ENCODE measurements at regions not wholly inside any gene's neighbourhood (a gene's known extent, or its start where the extent isn't known, plus 50 kb on each side); places are given as distances from the start of the nearest gene placed in this dataset.
A peak's percentile ranks its signal among the peaks of the same experiment; 100 is the strongest.
"Not testable (repeated sequence)": the region's sequence is repeated elsewhere in the genome, so short reads cannot be mapped to it uniquely, and the experiment has no call there.

DNA sequence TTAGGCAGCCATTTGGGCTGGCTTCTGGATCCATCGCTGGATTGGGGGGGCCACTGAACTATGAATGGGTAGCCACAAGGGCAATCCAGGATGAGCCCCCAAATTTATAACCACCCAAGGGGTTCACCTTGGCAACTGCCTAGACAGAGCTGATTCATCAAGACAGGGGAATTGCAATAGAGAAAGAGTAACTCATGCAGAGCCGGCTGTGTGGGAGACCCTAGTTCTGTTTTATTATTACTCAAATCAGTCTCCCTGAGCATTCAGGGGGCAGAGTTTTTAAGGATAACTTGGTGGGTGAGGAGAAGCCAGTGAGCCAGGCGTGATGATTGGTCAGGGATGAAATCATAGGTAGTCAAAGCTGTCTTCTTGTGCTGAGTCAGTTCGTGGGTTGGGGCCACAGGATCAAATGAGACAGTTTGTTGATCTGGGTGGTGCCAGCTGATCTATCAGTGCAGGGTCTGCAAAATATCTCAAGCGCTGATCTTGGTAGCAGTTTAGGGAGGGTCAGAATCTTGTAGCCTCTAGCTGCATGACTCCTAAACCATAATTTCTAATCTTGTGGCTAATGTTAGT is 57.9 kb downstream of the DNAJB9 start:
- Histone ChIP-seq H3K4me3 (no peak overlapping the region), H3K27me3 (no peaks in the 10 kb centered on the region), H3K9me3 (no peaks in the 10 kb centered on the region), H3K36me3 (no peaks in the 10 kb centered on the region)
- no peak for DNase-seq

DNA sequence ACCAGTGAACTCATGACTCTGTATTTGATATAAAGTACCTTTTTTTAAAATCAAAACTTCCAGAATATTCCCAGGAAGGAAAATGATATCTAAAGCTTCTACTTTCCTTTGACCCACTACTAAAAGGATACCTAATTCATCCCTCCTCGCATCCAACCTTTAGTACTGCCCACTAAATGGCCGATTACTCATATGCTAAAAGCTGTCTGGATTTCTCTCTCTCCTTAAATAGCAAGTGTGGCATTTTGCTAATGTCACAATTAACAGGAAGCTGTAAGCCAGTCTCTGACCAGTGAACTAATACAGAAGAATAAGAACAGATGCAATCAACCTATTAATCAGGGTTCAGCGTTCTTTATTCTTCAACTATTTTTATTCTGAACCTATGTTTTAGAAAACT is 59.0 kb downstream of the DNAJB9 start:
- Histone ChIP-seq H3K27me3 (no peaks in the 10 kb centered on the region), H3K36me3 (no peaks in the 10 kb centered on the region), H3K9me3 (no peaks in the 10 kb centered on the region), H3K4me3 (no peak overlapping the region)
- DNase-seq = no peak

- DNase-seq = no peak
- Histone ChIP-seq H3K36me3 (no peaks in the 10 kb centered on the region), H3K4me3 (no peak overlapping the region), H3K27me3 (no peaks in the 10 kb centered on the region), H3K9me3 (no peaks in the 10 kb centered on the region)
Observed at GRCh38 chr7:108629651-108630400, 60.2 kb downstream of the DNAJB9 start.

DNA sequence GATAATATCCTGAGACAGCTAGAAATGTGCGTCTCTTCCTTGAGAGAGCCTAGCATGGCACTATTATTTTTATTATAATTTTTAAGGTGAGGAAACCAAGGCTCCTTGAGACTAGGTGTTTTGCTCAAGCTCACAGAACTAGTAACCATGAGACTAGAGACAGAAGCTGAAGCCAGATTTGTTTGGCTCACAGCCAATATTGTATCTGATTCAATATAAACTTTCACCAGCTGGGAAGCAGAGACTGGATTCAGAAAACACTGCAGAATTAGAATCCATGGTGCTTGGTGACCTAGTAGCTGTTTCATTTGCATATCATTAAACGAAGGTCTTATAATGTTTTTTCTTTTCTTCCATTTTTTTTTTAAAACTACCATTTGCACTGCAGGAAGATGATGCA is 64.4 kb downstream of the DNAJB9 start:
- H3K4me3 ChIP-seq = no peak overlapping the region
- no peaks in the 10 kb centered on the region for H3K9me3 ChIP-seq
- no peaks in the 10 kb centered on the region for H3K27me3 ChIP-seq
- no peak for DNase-seq
- H3K36me3 ChIP-seq = no peaks in the 10 kb centered on the region

- Histone ChIP-seq H3K4me3 (no peak overlapping the region), H3K27me3 (no peaks in the 10 kb centered on the region)
- no peak for DNase-seq
Observed at GRCh38 chr7:108634535-108634934, 64.9 kb downstream of the DNAJB9 start.

GRCh38 chr7:108637049-108637621 is 67.5 kb downstream of the DNAJB9 start:
- Histone ChIP-seq H3K27me3 (no peaks in the 10 kb centered on the region), H3K36me3 (no peaks in the 10 kb centered on the region), H3K4me3 (no peak overlapping the region), H3K9me3 (no peaks in the 10 kb centered on the region)
- no peak for DNase-seq

More at GRCh38 chr7:108634535-108634934, 64.9 kb downstream of the DNAJB9 start:
- Histone ChIP-seq H3K36me3 (no peaks in the 10 kb centered on the region), H3K9me3 (no peaks in the 10 kb centered on the region)

GRCh38 chr7:108642126-108642525 is 72.5 kb downstream of the DNAJB9 start:
- Histone ChIP-seq H3K36me3 (no peaks in the 10 kb centered on the region), H3K4me3 (no peak overlapping the region), H3K27me3 (no peaks in the 10 kb centered on the region), H3K9me3 (no peaks in the 10 kb centered on the region)
- DNase-seq = no peak

DNA sequence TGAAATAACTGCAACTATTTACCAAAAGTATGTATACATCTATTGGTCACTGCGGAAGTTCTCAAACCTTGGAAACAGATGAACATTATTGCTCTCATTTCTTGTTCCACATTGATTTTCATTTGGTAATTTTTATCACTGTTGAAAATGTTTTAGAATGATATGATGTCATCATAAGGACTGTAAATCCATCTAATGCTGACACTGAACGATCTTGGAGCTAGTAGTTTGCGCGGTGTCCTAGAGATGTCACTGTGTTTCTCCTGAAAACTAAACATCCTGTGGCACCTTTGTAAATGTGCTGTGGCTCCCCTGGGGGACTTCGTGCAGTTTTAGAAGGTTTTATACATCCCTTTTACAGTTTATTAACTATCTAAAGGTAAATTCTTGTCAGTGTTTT is 73.5 kb downstream of the DNAJB9 start:
- H3K36me3 ChIP-seq = no peaks in the 10 kb centered on the region

DNA sequence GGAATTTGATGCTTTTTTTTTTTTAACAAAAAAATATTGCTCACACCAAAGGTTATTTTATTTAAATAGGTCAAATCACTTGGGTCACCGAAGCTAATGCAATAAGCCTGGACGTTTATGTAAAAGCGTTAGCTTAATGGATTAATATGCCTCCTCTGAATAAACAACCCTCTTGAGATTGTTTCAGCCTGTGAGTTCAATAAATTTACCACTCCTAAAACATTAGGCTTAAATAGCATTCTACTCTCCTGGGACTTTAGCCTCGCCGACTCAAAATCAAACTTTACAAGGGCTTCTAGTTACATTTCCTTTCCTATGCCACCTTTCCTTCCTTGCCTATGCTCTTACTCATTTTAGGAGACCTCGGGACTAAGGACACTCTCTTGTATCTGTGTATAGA is 79.3 kb downstream of the DNAJB9 start:
- H3K4me3 ChIP-seq = no peak overlapping the region
- H3K27me3 ChIP-seq = no peaks in the 10 kb centered on the region
- H3K36me3 ChIP-seq = no peaks in the 10 kb centered on the region
- DNase-seq = no peak
- no peaks in the 10 kb centered on the region for H3K9me3 ChIP-seq

More for the DNA sequence above, 73.5 kb downstream of the DNAJB9 start:
- H3K9me3 ChIP-seq = no peaks in the 10 kb centered on the region
- no peaks in the 10 kb centered on the region for H3K27me3 ChIP-seq
- no peak for DNase-seq
- no peak overlapping the region for H3K4me3 ChIP-seq

DNA sequence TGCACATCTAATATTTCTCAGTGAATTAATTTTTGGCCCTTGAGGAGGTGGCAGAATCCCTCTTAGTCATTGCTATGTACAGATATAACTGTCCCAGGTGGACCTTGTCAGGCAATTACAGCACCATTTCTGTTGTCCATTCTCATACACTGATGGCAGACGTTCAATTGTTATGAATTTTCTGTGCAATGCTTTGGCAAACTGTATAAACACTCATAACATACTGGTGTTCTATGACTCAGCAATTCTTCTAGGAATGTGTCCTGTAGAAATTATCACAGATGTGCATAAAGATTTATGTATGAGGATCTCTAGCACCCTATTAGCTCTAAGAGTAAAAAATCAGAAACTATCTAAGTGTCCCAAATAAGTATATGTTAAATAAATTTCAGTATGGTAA is 80.8 kb downstream of the DNAJB9 start:
- Histone ChIP-seq H3K9me3 (no peaks in the 10 kb centered on the region), H3K27me3 (no peaks in the 10 kb centered on the region), H3K4me3 (no peak overlapping the region), H3K36me3 (no peaks in the 10 kb centered on the region)
- DNase-seq = peak; percentile 0

GRCh38 chr7:108652886-108653285 is 83.2 kb downstream of the DNAJB9 start:
- H3K36me3 ChIP-seq = no peaks in the 10 kb centered on the region
- no peaks in the 10 kb centered on the region for H3K9me3 ChIP-seq
- no peak overlapping the region for H3K4me3 ChIP-seq
- no peak for DNase-seq
- H3K27me3 ChIP-seq = no peaks in the 10 kb centered on the region

GRCh38 chr7:108653526-108653925 is 83.9 kb downstream of the DNAJB9 start:
- Histone ChIP-seq H3K4me3 (no peak overlapping the region), H3K9me3 (no peaks in the 10 kb centered on the region), H3K27me3 (no peaks in the 10 kb centered on the region), H3K36me3 (no peaks in the 10 kb centered on the region)
- no peak for DNase-seq

GRCh38 chr7:108657140-108657726 is 87.6 kb downstream of the DNAJB9 start:
- DNase-seq, H3K4me3 ChIP-seq, H3K27me3 ChIP-seq, H3K9me3 ChIP-seq, H3K36me3 ChIP-seq: not testable (repeated sequence)

DNA sequence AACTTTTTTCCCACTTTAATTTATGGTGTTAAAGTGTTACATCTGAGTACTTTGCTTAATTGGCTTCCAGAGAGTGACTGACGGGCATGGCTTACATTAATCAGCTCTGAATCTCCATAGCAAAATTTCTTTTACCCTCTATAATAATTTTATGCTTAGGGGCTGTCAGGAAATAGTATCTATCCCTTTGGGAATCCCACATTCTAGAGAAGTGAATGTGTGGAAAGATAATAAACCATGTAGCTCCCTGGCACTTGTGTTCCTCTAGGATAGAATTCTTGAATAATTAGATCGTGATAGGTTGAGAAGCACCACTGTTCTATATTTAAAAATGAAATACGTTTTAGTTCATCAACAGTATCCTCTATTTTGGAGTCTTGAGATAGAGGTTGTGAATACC is 89.6 kb downstream of the DNAJB9 start:
- Histone ChIP-seq H3K27me3 (no peaks in the 10 kb centered on the region), H3K4me3 (no peak overlapping the region), H3K36me3 (no peaks in the 10 kb centered on the region), H3K9me3 (no peaks in the 10 kb centered on the region)
- DNase-seq = no peak

GRCh38 chr7:108659867-108660266 is 90.2 kb downstream of the DNAJB9 start:
- Histone ChIP-seq H3K27me3 (no peaks in the 10 kb centered on the region), H3K4me3 (no peak overlapping the region), H3K36me3 (no peaks in the 10 kb centered on the region), H3K9me3 (no peaks in the 10 kb centered on the region)
- DNase-seq = no peak

- no peak for DNase-seq
- H3K36me3 ChIP-seq = no peaks in the 10 kb centered on the region
Observed at GRCh38 chr7:108660465-108660864, 90.8 kb downstream of the DNAJB9 start.

GRCh38 chr7:108662783-108663362 is 93.2 kb downstream of the DNAJB9 start:
- no peak overlapping the region for H3K4me3 ChIP-seq
- no peak for DNase-seq

More at GRCh38 chr7:108660465-108660864, 90.8 kb downstream of the DNAJB9 start:
- no peak overlapping the region for H3K4me3 ChIP-seq
- H3K9me3 ChIP-seq = no peaks in the 10 kb centered on the region
- H3K27me3 ChIP-seq = no peaks in the 10 kb centered on the region

More at GRCh38 chr7:108662783-108663362, 93.2 kb downstream of the DNAJB9 start:
- H3K27me3 ChIP-seq = no peaks in the 10 kb centered on the region
- no peaks in the 10 kb centered on the region for H3K36me3 ChIP-seq
- H3K9me3 ChIP-seq = no peaks in the 10 kb centered on the region
